ENCODE measurements at regions not wholly inside any gene's neighbourhood (a gene's known extent, or its start where the extent isn't known, plus 50 kb on each side); places are given as distances from the start of the nearest gene placed in this dataset.

DNA sequence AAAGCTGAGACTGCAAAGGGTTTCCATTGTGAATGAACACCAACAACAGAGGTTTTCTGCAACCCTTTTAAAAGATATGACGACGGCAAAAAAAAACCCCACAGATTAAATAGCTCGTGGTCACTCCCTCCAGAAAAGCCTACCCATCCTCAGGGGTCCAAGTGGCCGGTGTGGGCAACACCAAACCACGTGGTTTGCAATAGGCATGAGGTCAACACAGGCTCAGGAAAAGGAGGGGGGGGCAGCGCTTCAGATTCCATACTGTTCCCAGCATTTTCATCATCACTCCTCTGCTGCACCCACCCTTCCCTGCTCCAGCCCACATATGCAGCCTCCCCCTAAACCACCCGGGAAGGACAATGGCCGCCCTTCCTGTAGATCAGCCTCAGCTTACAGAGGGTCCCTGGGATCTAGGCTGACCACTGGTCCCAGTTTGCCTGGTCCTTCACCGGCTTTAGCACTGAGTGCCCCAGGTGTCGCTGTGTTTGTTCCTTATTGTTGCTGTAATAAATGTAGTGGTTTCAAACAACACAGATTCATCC is 122.8 kb upstream of the PHACTR3 start:
- TF ChIP-seq POLR2AphosphoS5 (IDR thresholded peaks at IDR 0.05; ENCODE audit: insufficient read depth in 1 of 2, low read depth in 1 of 2) (no peak), POLR2A (IDR thresholded peaks at IDR 0.05) (no peak)
- TF ChIP-seq, protein P1, sequence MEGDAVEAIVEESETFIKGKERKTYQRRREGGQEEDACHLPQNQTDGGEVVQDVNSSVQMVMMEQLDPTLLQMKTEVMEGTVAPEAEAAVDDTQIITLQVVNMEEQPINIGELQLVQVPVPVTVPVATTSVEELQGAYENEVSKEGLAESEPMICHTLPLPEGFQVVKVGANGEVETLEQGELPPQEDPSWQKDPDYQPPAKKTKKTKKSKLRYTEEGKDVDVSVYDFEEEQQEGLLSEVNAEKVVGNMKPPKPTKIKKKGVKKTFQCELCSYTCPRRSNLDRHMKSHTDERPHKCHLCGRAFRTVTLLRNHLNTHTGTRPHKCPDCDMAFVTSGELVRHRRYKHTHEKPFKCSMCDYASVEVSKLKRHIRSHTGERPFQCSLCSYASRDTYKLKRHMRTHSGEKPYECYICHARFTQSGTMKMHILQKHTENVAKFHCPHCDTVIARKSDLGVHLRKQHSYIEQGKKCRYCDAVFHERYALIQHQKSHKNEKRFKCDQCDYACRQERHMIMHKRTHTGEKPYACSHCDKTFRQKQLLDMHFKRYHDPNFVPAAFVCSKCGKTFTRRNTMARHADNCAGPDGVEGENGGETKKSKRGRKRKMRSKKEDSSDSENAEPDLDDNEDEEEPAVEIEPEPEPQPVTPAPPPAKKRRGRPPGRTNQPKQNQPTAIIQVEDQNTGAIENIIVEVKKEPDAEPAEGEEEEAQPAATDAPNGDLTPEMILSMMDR (IDR thresholded peaks at IDR 0.05): no peak
- Histone ChIP-seq H3K27me3 (no peaks in the 10 kb centered on the region), H3K4me1 (no peaks in the 10 kb centered on the region), H3K4me3 (no peak overlapping the region), H3K36me3 (no peaks in the 10 kb centered on the region), H3K9me3 (no peaks in the 10 kb centered on the region), H3K27ac (no peak overlapping the region)
- intact Hi-C loops (cut with DNase I): no loop called here
- no peak for DNase-seq (ENCODE audit: extremely low spot score in 2 of 2)

GRCh38 chr20:59482351-59483187 is 121.8 kb upstream of the PHACTR3 start:
- no peak overlapping the region for H3K27ac ChIP-seq
- no peak for DNase-seq (ENCODE audit: extremely low spot score in 2 of 2)
- intact Hi-C loops (cut with DNase I): no loop called here
- H3K27me3 ChIP-seq: no peaks in the 10 kb centered on the region
- TF ChIP-seq POLR2AphosphoS5 (IDR thresholded peaks at IDR 0.05; ENCODE audit: insufficient read depth in 1 of 2, low read depth in 1 of 2): no peak
- TF ChIP-seq POLR2A (IDR thresholded peaks at IDR 0.05): no peak
- TF ChIP-seq, protein P1 (IDR thresholded peaks at IDR 0.05): no peak
- no peak overlapping the region for H3K4me3 ChIP-seq
- H3K9me3 ChIP-seq: no peaks in the 10 kb centered on the region
- no peaks in the 10 kb centered on the region for H3K36me3 ChIP-seq
- no peaks in the 10 kb centered on the region for H3K4me1 ChIP-seq

- Histone ChIP-seq H3K4me3 (no peak overlapping the region), H3K27me3 (no peaks in the 10 kb centered on the region), H3K4me1 (no peaks in the 10 kb centered on the region), H3K36me3 (no peaks in the 10 kb centered on the region), H3K27ac (no peak overlapping the region), H3K9me3 (no peaks in the 10 kb centered on the region)
- TF ChIP-seq POLR2AphosphoS5 (IDR thresholded peaks at IDR 0.05; ENCODE audit: insufficient read depth in 1 of 2, low read depth in 1 of 2) (no peak), POLR2A (IDR thresholded peaks at IDR 0.05) (no peak)
- TF ChIP-seq, protein P1 (IDR thresholded peaks at IDR 0.05): no peak
- no peak for DNase-seq (ENCODE audit: extremely low spot score in 2 of 2)
- intact Hi-C loops (cut with DNase I): no loop called here
Observed at GRCh38 chr20:59483481-59483880, 120.9 kb upstream of the PHACTR3 start.

GRCh38 chr20:59484228-59484627 is 120.1 kb upstream of the PHACTR3 start:
- TF ChIP-seq POLR2AphosphoS5 (IDR thresholded peaks at IDR 0.05; ENCODE audit: insufficient read depth in 1 of 2, low read depth in 1 of 2) (no peak), POLR2A (IDR thresholded peaks at IDR 0.05) (no peak)
- TF ChIP-seq, protein P1 (IDR thresholded peaks at IDR 0.05): no peak
- intact Hi-C loops (cut with DNase I): no loop called here
- Histone ChIP-seq H3K27ac (no peak overlapping the region), H3K4me1 (no peaks in the 10 kb centered on the region), H3K9me3 (no peaks in the 10 kb centered on the region), H3K4me3 (no peak overlapping the region), H3K27me3 (no peaks in the 10 kb centered on the region), H3K36me3 (no peaks in the 10 kb centered on the region)
- DNase-seq (ENCODE audit: extremely low spot score in 2 of 2): no peak

Measured in vagina (tissue), 2 donors.